ENCODE measurements at regions not wholly inside any gene's neighbourhood (a gene's known extent, or its start where the extent isn't known, plus 50 kb on each side); places are given as distances from the start of the nearest gene placed in this dataset.

- Histone ChIP-seq H3K4me3 (no peak overlapping the region), H3K9me3 (replicated peaks; ENCODE audit: control insufficient read depth, insufficient read depth, low read depth, low read length) (no peaks in the 10 kb centered on the region), H2AFZ (ENCODE audit: low read depth, low read length) (no peak overlapping the region), H3K79me2 (ENCODE audit: control insufficient read depth, insufficient read depth, low read length) (no peaks in the 10 kb centered on the region), H3K9ac (ENCODE audit: insufficient read depth in 1 of 2, low read depth in 2 of 2, low read length in 2 of 2) (no peak overlapping the region), H3K4me2 (ENCODE audit: insufficient read depth, low read length) (no peak overlapping the region), H3K36me3 (ENCODE audit: control insufficient read depth, insufficient read depth, low read length) (no peaks in the 10 kb centered on the region), H3K27ac (ENCODE audit: extremely low read depth, low read depth, low read length) (no peak overlapping the region), H3K27me3 (ENCODE audit: control insufficient read depth in 2 of 2, insufficient read depth in 2 of 2, low read length in 2 of 2) (no peaks in the 10 kb centered on the region), H3K4me1 (replicated peaks in 1 of 2; ENCODE audit: control insufficient read depth in 2 of 2, insufficient read depth in 2 of 2, low read length in 2 of 2) (no peaks in the 10 kb centered on the region), H3K9me1 (ENCODE audit: control insufficient read depth, insufficient read depth, low read length) (no peaks in the 10 kb centered on the region), H4K20me1 (replicated peaks; ENCODE audit: control insufficient read depth, insufficient read depth, low read length) (no peaks in the 10 kb centered on the region)
- intact Hi-C loops (cut with micrococcal nuclease) (no loop called here), in situ Hi-C loops (cut with MboI) (no loop called here)
- no peak for DNase-seq (ENCODE audit: extremely low read depth in 1 of 4, low spot score in 3 of 4)
- ATAC-seq = no peak
- no TSS peak for BruUV-seq (replicated peaks)
- ChIA-PET CTCF (ENCODE audit: low intra/inter-chr PET ratio) (no interaction called here), POLR2A (no interaction called here)
- no peak for FAIRE-seq
- 0% methylated on average over 1 of the region's 1 CpG for WGBS (ENCODE audit: insufficient coverage, low coverage, missing lambda C conversion rate)
- TF ChIP-seq AFF4 (CRISPR knock-in tag; IDR thresholded peaks at IDR 0.05) (no peak), ELK3 (CRISPR knock-in tag; IDR thresholded peaks at IDR 0.05) (no peak), FOXK2 (conservative IDR thresholded peaks at IDR 0.05 in 1 of 2, IDR thresholded peaks at IDR 0.05 in 1 of 2; ENCODE audit: low read depth in 2 of 2) (no peak), ZNF3 (CRISPR knock-in tag; IDR thresholded peaks at IDR 0.05) (no peak), SMAD3 (CRISPR knock-in tag; conservative IDR thresholded peaks at IDR 0.05) (no peak), FUS (optimal IDR thresholded peaks at IDR 0.05; ENCODE audit: low read depth, low read length) (no peak), MAFF (IDR thresholded peaks at IDR 0.05; ENCODE audit: low read length) (no peak), ZNF77 (CRISPR knock-in tag; IDR thresholded peaks at IDR 0.05) (no peak), ZNF449 (CRISPR knock-in tag; IDR thresholded peaks at IDR 0.05) (no peak)
- TF ChIP-seq, protein P1, sequence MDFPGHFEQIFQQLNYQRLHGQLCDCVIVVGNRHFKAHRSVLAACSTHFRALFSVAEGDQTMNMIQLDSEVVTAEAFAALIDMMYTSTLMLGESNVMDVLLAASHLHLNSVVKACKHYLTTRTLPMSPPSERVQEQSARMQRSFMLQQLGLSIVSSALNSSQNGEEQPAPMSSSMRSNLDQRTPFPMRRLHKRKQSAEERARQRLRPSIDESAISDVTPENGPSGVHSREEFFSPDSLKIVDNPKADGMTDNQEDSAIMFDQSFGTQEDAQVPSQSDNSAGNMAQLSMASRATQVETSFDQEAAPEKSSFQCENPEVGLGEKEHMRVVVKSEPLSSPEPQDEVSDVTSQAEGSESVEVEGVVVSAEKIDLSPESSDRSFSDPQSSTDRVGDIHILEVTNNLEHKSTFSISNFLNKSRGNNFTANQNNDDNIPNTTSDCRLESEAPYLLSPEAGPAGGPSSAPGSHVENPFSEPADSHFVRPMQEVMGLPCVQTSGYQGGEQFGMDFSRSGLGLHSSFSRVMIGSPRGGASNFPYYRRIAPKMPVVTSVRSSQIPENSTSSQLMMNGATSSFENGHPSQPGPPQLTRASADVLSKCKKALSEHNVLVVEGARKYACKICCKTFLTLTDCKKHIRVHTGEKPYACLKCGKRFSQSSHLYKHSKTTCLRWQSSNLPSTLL (IDR thresholded peaks at IDR 0.05) = no peak
- TF ChIP-seq, protein P2, sequence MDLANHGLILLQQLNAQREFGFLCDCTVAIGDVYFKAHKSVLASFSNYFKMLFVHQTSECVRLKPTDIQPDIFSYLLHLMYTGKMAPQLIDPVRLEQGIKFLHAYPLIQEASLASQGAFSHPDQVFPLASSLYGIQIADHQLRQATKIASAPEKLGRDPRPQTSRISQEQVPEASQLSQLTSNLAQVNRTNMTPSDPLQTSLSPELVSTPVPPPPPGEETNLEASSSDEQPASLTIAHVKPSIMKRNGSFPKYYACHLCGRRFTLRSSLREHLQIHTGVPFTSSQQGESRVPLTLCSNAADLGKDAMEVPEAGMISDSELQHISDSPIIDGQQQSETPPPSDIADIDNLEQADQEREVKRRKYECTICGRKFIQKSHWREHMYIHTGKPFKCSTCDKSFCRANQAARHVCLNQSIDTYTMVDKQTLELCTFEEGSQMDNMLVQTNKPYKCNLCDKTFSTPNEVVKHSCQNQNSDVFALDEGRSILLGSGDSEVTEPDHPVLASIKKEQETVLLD (IDR thresholded peaks at IDR 0.05) = no peak
- TF ChIP-seq, protein P3, sequence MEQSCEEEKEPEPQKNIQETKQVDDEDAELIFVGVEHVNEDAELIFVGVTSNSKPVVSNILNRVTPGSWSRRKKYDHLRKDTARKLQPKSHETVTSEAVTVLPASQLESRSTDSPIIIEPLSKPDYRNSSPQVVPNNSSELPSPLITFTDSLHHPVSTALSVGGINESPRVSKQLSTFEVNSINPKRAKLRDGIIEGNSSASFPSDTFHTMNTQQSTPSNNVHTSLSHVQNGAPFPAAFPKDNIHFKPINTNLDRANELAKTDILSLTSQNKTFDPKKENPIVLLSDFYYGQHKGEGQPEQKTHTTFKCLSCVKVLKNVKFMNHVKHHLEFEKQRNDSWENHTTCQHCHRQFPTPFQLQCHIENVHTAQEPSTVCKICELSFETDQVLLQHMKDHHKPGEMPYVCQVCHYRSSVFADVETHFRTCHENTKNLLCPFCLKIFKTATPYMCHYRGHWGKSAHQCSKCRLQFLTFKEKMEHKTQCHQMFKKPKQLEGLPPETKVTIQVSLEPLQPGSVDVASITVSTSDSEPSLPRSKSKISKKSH (CRISPR knock-in tag; IDR thresholded peaks at IDR 0.05) = no peak
These were observed 712.8 kb downstream of the CD109 start for GRCh38 chr6:74408844-74409243.

All from K562 (cell line).